ENCODE measurements at regions not wholly inside any gene's neighbourhood (a gene's known extent, or its start where the extent isn't known, plus 50 kb on each side); places are given as distances from the start of the nearest gene placed in this dataset.

DNA sequence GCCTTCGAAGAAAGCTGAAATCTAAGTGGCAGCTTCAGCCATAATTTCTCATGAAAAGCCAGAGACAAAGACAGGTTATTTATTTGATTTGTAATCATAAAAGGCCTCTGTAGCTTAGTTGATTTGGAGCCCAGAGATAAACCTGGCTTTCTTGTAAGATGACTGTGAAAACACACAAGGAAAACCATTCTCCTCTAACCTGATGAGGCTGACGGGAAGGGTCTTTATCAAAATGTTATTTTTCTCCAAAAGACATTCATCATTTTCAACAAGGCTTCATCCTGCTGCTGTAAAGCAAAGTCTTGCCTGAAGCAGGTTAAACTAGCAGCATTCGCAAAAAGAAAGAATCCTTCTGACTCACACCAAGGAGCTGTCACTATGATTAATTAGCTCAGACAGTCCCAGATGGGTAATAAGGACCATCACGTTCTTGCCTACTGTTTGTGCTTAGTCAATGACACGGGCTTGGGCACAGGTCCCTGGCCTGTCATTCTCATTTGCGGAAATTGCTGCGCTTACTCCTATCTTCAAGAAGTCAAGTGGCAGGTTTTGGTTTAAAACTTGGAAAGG, 286.6 kb downstream of the C12orf75 start:
- TF ChIP-seq CREB1 (IDR thresholded peaks at IDR 0.05; ENCODE audit: low read depth) = no peak
- no peak for TF ChIP-seq EP300 (IDR thresholded peaks at IDR 0.05; ENCODE audit: borderline replicate concordance)
- TF ChIP-seq RAD21 (IDR thresholded peaks at IDR 0.05; ENCODE audit: low read depth) = no peak
- no peak for TF ChIP-seq YY1 (IDR thresholded peaks at IDR 0.05; ENCODE audit: low read depth)
- no peak for TF ChIP-seq TCF12 (IDR thresholded peaks at IDR 0.05; ENCODE audit: low read depth)
- TF ChIP-seq, protein P1, sequence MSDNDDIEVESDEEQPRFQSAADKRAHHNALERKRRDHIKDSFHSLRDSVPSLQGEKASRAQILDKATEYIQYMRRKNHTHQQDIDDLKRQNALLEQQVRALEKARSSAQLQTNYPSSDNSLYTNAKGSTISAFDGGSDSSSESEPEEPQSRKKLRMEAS (IDR thresholded peaks at IDR 0.05) = no peak
- no peak for TF ChIP-seq NFIC (IDR thresholded peaks at IDR 0.05)
- TF ChIP-seq, protein P2, sequence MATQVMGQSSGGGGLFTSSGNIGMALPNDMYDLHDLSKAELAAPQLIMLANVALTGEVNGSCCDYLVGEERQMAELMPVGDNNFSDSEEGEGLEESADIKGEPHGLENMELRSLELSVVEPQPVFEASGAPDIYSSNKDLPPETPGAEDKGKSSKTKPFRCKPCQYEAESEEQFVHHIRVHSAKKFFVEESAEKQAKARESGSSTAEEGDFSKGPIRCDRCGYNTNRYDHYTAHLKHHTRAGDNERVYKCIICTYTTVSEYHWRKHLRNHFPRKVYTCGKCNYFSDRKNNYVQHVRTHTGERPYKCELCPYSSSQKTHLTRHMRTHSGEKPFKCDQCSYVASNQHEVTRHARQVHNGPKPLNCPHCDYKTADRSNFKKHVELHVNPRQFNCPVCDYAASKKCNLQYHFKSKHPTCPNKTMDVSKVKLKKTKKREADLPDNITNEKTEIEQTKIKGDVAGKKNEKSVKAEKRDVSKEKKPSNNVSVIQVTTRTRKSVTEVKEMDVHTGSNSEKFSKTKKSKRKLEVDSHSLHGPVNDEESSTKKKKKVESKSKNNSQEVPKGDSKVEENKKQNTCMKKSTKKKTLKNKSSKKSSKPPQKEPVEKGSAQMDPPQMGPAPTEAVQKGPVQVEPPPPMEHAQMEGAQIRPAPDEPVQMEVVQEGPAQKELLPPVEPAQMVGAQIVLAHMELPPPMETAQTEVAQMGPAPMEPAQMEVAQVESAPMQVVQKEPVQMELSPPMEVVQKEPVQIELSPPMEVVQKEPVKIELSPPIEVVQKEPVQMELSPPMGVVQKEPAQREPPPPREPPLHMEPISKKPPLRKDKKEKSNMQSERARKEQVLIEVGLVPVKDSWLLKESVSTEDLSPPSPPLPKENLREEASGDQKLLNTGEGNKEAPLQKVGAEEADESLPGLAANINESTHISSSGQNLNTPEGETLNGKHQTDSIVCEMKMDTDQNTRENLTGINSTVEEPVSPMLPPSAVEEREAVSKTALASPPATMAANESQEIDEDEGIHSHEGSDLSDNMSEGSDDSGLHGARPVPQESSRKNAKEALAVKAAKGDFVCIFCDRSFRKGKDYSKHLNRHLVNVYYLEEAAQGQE (IDR thresholded peaks at IDR 0.05; ENCODE audit: low read depth) = no peak
- no peak for TF ChIP-seq CEBPB (IDR thresholded peaks at IDR 0.05)
- TF ChIP-seq TAF1 (IDR thresholded peaks at IDR 0.05; ENCODE audit: low read depth) = no peak
- TF ChIP-seq, protein P3, sequence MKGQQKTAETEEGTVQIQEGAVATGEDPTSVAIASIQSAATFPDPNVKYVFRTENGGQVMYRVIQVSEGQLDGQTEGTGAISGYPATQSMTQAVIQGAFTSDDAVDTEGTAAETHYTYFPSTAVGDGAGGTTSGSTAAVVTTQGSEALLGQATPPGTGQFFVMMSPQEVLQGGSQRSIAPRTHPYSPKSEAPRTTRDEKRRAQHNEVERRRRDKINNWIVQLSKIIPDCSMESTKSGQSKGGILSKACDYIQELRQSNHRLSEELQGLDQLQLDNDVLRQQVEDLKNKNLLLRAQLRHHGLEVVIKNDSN (IDR thresholded peaks at IDR 0.05) = no peak
- no peak for TF ChIP-seq FOXM1 (IDR thresholded peaks at IDR 0.05; ENCODE audit: borderline replicate concordance, low read depth)
- TF ChIP-seq TEAD4 (IDR thresholded peaks at IDR 0.05) = no peak
- TF ChIP-seq EGR1 (IDR thresholded peaks at IDR 0.05) = no peak
